ENCODE measurements at regions not wholly inside any gene's neighbourhood (a gene's known extent, or its start where the extent isn't known, plus 50 kb on each side); places are given as distances from the start of the nearest gene placed in this dataset.
"Not testable (repeated sequence)": the region's sequence is repeated elsewhere in the genome, so short reads cannot be mapped to it uniquely, and the experiment has no call there.

GRCh38 chr6:84926189-84927155 lies 162.1 kb upstream of the TBX18 start:
- no peak for DNase-seq
- in situ Hi-C loops (cut with MboI; ENCODE audit: low pct_unique_long_range_greater_than_20kb, low sequenced_read_pairs) = no loop called here

- no peak for DNase-seq
Measured at GRCh38 chr6:84921891-84922290, 157.5 kb upstream of the TBX18 start.

GRCh38 chr6:84920021-84920420 lies 155.6 kb upstream of the TBX18 start:
- DNase-seq = no peak
- in situ Hi-C loops (cut with MboI; ENCODE audit: low pct_unique_long_range_greater_than_20kb, low sequenced_read_pairs) = no loop called here

More at GRCh38 chr6:84921891-84922290, 157.5 kb upstream of the TBX18 start:
- in situ Hi-C loops (cut with MboI; ENCODE audit: low pct_unique_long_range_greater_than_20kb, low sequenced_read_pairs) = no loop called here

GRCh38 chr6:84916704-84917103 lies 152.3 kb upstream of the TBX18 start:
- in situ Hi-C loops (cut with MboI; ENCODE audit: low pct_unique_long_range_greater_than_20kb, low sequenced_read_pairs) = no loop called here
- no peak for DNase-seq

- DNase-seq = no peak
- in situ Hi-C loops (cut with MboI; ENCODE audit: low pct_unique_long_range_greater_than_20kb, low sequenced_read_pairs) = no loop called here
Measured at GRCh38 chr6:84912472-84913322, 148.3 kb upstream of the TBX18 start.

- DNase-seq = no peak
- in situ Hi-C loops (cut with MboI; ENCODE audit: low pct_unique_long_range_greater_than_20kb, low sequenced_read_pairs) = no loop called here
Measured at GRCh38 chr6:84910906-84911607, 146.7 kb upstream of the TBX18 start.

GRCh38 chr6:84908304-84908904 lies 144.0 kb upstream of the TBX18 start:
- in situ Hi-C loops (cut with MboI; ENCODE audit: low pct_unique_long_range_greater_than_20kb, low sequenced_read_pairs) = no loop called here

GRCh38 chr6:84906514-84906913 lies 142.1 kb upstream of the TBX18 start:
- in situ Hi-C loops (cut with MboI; ENCODE audit: low pct_unique_long_range_greater_than_20kb, low sequenced_read_pairs) = no loop called here
- DNase-seq = no peak

More at GRCh38 chr6:84908304-84908904, 144.0 kb upstream of the TBX18 start:
- no peak for DNase-seq

GRCh38 chr6:84905823-84906222 lies 141.4 kb upstream of the TBX18 start:
- in situ Hi-C loops (cut with MboI; ENCODE audit: low pct_unique_long_range_greater_than_20kb, low sequenced_read_pairs) = no loop called here
- no peak for DNase-seq

GRCh38 chr6:84902354-84902928 lies 138.0 kb upstream of the TBX18 start:
- DNase-seq = no peak
- in situ Hi-C loops (cut with MboI; ENCODE audit: low pct_unique_long_range_greater_than_20kb, low sequenced_read_pairs) = no loop called here

- DNase-seq = no peak
Measured at GRCh38 chr6:84897988-84898594, 133.7 kb upstream of the TBX18 start.

GRCh38 chr6:84897011-84897410 lies 132.6 kb upstream of the TBX18 start:
- no peak for DNase-seq
- in situ Hi-C loops (cut with MboI; ENCODE audit: low pct_unique_long_range_greater_than_20kb, low sequenced_read_pairs) = no loop called here

More at GRCh38 chr6:84897988-84898594, 133.7 kb upstream of the TBX18 start:
- in situ Hi-C loops (cut with MboI; ENCODE audit: low pct_unique_long_range_greater_than_20kb, low sequenced_read_pairs) = no loop called here

GRCh38 chr6:84892671-84893070 lies 128.3 kb upstream of the TBX18 start:
- in situ Hi-C loops (cut with MboI; ENCODE audit: low pct_unique_long_range_greater_than_20kb, low sequenced_read_pairs) = no loop called here
- no peak for DNase-seq

GRCh38 chr6:84882768-84883766 lies 118.7 kb upstream of the TBX18 start:
- in situ Hi-C loops (cut with MboI; ENCODE audit: low pct_unique_long_range_greater_than_20kb, low sequenced_read_pairs) = no loop called here

GRCh38 chr6:84879385-84879784 lies 115.0 kb upstream of the TBX18 start:
- in situ Hi-C loops (cut with MboI; ENCODE audit: low pct_unique_long_range_greater_than_20kb, low sequenced_read_pairs); DNase-seq: not testable (repeated sequence)

More at GRCh38 chr6:84882768-84883766, 118.7 kb upstream of the TBX18 start:
- no peak for DNase-seq

- DNase-seq = no peak
- in situ Hi-C loops (cut with MboI; ENCODE audit: low pct_unique_long_range_greater_than_20kb, low sequenced_read_pairs) = no loop called here
Measured at GRCh38 chr6:84877515-84878210, 113.3 kb upstream of the TBX18 start.
